HG03025 (cell line): ENCODE measurements at regions not wholly inside any gene's neighbourhood (a gene's known extent, or its start where the extent isn't known, plus 50 kb on each side); places are given as distances from the start of the nearest gene placed in this dataset.

Experiments
- ATAC-seq: cut with Tn5 transposase; IDR thresholded peaks from one replicate; pipeline ENCODE4 v1.9.1; 2021; ENCODE audit warnings: mild to moderate bottlenecking, moderate library complexity; ENCODE audit not compliant: unreplicated experiment, low FRiP score

DNA sequence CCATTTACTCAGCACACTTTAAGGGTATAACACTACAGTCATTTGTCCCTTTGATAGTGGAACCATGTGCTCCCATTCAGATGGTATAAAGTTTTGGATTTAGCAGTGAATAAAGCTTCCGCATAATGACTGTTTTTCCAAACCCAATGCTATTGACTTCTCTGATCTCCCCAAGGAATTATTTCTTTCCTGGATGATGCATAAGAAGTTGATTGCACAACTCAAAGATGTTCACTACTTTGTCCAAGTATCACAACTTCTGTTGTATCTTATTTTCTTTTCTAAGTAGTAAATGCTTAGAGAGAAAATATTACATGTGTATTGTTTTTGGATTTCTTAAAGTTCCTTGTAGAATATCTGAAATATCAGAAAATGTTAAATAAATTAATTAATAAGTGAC, 300.2 kb downstream of the GPM6A start:
- ATAC-seq, result no peak

DNA sequence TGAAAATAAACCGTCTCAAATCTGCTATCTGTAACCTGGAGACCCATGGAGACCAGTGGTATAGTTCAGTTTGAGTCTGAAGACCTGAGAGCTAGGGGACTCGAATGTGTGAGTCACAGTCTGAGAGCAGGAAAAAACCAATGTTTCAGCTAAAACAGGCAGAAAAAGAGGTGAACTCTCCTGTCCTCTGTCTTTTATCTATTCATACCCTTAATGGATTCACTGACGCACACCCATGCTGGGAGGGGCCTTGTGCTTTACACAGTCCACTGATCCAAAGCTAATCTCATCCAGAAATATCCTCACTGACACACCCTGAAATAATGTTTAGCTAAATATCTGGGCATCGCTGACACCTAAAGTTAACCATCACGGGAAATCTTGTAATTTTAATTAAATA, 297.9 kb downstream of the GPM6A start:
- no peak for ATAC-seq

DNA sequence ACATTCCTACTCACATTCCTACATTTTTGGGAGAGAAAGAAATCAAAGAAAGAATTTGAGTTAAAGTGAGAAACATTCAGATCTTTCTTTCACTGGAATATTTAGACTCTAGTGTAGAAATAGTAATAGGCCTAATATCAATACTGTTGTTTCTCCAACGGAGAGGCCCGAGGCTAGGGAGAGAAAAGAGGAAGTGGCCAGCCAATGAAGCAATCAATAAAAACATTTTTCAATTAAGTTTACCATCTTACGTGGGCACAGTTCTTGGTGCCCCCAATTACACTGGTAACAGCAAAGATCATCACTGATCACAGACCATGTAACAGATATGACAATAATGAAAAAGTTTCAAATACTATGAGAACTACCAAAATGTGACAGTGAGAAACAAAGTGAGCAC, 281.4 kb downstream of the GPM6A start:
- ATAC-seq, result no peak

DNA sequence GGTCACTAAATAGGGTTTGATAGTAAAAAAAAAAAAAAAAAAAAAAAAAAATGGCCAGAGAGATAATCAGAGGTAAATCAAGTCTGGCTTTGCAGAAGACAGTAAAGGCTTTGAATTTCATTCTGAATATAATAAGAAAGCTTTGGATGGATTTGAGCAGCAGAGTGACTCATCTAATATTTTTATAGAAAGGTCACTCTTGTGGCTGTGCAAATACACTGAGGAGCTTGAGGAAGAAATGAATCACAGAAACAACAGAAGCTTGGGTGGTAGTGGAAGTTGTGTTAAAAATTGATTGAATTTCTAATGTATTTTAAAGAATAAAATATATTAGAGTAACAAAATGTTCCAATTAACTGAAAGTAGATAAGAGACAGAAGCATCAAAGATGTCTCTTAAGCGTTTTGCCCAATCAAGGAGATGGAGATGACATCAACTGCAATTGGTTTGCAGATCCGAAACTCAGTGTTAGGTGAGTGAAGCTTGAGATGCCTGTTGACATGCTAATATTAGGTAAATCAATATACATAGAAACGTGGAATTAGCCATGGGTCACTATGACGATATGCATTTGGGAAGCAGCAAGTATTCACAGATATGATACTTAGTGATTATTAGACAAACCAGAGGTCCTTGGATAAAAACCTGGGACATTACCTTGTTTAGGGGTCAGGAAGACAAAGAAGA, 280.5 kb downstream of the GPM6A start:
- ATAC-seq, result no peak

DNA sequence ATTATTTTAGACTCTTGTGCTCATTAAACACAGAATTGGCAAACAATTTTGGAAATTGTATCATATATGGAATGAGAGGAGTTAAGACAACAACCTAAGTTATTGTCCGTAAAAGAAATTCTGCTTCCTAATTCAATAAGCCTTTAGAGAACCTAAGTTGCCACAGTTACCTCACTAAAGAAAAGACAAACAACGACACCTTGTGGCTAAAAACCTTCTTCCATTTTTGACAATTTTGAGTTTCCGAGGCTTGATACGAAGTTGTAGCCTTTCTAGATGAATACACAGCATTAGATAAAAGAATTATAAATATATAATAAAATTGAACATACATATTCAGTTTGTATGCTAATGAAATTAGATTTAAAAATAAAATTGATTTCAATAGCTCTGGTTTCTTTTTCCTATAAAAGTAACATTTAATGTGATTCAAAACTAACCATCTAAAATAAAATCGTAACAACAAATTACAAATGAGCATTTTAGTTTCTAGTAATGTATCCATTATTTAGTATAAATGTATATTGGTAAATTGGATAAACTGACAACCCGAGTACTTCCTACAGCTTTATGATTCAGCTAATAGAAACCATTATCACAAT, 275.1 kb downstream of the GPM6A start:
- peak; percentile 57 for ATAC-seq

DNA sequence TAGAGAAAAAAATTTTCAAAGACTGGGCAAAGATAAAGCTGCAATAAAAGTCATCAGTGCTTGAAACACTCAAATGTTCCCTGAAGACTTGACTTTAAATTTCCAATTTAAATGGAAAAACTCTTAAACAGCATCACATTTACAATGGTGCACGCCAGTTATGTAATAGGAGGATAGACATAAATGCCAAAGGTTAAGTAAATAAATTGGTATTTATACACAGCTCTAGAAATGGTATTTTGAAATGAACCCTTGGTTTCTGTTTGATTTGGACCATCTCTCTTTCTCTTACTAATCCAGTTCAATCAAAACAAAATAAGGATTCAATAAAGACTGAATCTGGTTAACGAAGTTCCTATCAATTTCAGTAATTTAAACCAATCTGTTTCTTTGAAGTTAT, 272.6 kb downstream of the GPM6A start:
- no peak for ATAC-seq

DNA sequence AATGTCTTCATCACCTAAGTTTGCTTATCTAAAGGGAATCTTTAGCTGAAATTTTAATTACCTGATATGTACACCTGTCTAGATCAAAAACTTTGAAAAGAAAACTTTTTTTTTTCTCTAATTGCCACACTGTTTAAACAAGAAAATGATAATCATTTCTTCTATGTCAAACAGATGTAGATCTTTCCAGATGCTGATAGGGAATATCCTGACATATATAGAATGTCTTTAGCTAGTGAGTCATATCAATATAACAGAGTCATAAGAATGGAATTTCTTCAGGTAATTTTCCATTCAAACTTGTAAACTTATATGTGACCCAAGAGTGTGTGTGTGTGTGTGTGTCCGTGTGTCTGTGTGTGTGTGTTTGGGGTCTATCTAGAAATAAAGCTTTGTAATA, 271.9 kb downstream of the GPM6A start:
- ATAC-seq, result no peak

DNA sequence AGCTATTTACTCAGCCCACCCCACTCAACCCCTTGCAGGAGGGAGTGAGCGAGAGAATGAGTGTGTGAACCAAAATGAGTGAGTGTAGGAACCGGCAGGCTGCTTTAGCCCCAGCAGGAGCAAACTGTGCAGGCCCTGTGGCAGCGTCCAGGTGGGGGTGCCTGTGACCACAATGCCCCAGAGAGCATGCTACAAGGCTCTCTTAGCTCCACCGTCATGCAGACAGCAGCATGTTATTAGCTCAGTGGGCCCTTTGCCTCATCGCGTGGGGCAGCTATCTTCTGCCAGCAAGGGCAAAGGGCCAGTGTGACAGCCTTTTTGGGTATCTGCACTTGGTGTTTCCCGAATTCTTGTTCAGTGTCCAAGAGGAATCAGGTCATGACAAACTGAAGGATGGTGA, 271.3 kb downstream of the GPM6A start:
- no peak for ATAC-seq

DNA sequence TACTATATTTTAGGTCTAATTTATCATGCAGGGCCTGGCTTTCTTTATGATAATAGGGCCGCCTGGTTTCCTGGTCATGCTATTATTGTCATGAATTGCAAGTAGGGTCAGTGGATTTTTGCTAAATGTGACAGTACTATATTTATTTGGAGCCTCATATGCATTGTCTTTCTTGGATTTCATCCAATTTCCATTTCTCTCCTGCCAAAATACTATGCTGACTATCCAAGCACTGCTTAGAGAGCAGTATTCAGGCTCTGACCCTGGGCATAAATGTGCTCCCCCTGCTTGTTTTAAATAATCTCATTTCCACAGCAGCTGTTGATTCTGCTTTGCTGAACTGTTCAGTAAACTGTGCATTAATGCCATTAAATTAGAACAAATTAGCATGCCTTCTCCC, 269.3 kb downstream of the GPM6A start:
- no peak for ATAC-seq

DNA sequence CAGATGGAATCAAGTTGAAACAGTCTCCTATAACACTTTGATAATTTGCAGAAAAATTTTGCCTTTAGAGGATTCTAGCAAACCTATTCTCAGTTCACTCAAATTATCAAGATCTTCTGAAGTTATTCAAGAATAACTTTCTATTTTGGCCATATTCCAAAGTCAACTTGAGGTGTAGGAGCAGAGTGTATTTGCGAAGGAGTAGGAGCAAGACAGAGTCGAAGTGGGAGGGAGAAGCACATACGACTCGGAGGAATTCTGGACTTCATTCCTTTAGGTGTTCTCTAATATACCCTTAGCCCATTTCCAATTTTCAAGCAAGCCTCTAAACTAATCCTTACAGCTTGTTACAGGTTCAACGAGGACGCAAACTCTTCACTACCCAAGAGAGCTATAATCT, 252.9 kb downstream of the GPM6A start:
- ATAC-seq, result no peak

DNA sequence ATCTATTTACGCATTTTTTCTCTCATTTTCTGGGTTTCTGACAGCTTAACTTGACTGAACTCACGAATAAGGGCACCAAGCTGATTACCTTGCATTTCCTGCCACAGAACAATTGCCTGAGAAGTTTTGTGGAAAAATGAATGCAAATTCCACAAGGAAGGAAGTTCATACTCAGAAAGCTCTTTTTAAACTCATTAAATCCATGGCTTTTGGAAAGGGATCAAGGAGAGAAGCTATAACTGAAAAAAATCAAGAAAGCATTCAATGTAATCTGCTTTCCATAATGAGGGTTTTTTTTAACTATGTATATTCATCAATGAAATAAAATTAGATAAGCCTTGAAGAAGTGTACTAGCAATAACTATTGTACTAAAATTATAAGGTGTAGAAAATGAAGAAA, 252.5 kb downstream of the GPM6A start:
- no peak for ATAC-seq

DNA sequence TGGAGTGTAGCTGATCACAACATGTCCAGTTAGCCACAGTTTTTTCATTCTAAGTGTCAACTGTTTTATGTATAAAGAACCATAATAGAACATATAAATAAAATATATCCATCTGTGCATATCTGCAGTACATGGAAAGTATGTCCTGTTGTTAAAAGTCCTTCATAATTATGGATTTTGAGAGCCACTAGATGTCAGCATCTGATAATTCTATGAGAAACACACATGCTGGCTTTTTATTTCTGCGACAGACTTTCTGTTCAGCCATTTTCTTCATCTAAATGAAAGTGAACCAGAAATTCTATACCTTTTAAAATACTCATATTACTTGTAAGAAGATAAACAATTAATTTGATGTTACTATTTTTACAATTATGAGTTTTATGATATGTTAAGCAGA, 251.5 kb downstream of the GPM6A start:
- ATAC-seq, result no peak

DNA sequence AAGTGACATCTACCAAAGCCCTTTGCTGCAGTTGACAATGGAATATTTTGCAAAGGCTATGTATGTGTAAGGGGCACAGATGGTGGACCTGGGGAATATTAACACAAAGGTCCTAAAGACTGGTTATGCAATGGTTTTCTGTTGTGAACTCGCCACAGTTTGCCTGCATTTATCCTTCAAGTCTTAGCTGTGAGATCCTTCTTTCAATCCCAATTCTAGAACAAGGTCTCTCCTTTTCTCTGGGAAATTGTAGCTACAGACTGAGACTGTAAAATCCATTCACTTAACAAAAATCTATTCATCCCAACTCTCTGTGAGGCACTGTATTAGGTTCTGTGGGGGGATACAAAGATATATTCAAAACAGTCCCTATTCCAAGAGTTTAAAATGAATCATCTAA, 250.4 kb downstream of the GPM6A start:
- no peak for ATAC-seq

DNA sequence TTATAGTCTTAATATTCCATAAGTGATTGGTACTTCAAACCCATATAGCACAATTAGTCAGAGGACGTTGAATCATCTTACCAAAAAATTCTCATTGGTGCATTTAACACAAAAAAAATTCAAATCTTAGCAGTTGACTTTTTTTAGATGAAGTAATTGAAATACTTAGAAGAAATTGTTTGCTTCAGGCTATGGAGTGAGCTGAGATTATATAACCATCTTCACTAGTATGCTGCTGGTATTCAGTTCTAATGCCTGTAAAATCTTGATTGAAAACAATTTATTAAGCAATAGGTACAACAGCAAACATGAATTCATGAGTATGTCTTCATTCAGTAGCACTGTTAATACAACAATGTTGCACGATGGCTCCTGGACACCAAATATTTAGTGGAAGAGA, 250.0 kb downstream of the GPM6A start:
- ATAC-seq, result no peak

DNA sequence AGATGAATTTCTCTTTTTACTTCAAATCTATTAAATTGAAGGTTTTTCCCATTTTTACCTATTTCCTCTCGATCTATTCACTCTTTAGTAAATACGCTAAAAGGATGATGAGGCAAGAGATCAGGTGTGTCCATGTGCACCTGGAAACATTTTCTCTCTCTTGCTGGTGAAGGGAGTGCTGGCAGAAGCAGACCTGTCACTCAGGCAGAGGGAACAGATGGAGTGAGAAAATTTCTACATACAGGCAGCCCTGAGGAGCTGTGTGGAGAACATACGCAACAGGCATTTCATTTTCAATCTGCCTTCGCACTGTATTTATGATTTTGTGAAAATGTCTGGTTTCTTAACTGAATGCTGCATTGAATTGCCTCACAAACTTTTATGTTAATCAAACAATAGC, 249.5 kb downstream of the GPM6A start:
- no peak for ATAC-seq
